ENCODE measurements at regions not wholly inside any gene's neighbourhood (a gene's known extent, or its start where the extent isn't known, plus 50 kb on each side); places are given as distances from the start of the nearest gene placed in this dataset.

- H4K8ac ChIP-seq (ENCODE audit: low read length) = no peak overlapping the region
- H3K4ac ChIP-seq (ENCODE audit: low read depth in 1 of 2, low read length in 2 of 2) = no peak overlapping the region
- no peak overlapping the region for H2BK120ac ChIP-seq (ENCODE audit: low read depth, low read length)
- no peak overlapping the region for H2BK5ac ChIP-seq (ENCODE audit: low read depth, low read length, poor library complexity, severe bottlenecking)
- no peak overlapping the region for H3K9ac ChIP-seq (ENCODE audit: low read length)
- H3K9me3 ChIP-seq (ENCODE audit: control insufficient read depth, low read length) = no peaks in the 10 kb centered on the region
- no peak overlapping the region for H2AK5ac ChIP-seq (ENCODE audit: low read length, severe bottlenecking)
- H3K14ac ChIP-seq (ENCODE audit: low read length in 2 of 2) = no peak overlapping the region
- H4K91ac ChIP-seq (ENCODE audit: low read length) = no peak overlapping the region
- H3K4me3 ChIP-seq (ENCODE audit: insufficient read depth in 1 of 2, low read depth in 1 of 2, low read length in 2 of 2) = no peak overlapping the region
- H3K4me2 ChIP-seq (ENCODE audit: low read length, poor library complexity, severe bottlenecking) = no peak overlapping the region
- no peaks in the 10 kb centered on the region for H3K36me3 ChIP-seq (ENCODE audit: control insufficient read depth in 1 of 2, insufficient read depth in 2 of 2, low read depth in 1 of 2, low read length in 2 of 2)
- H3K4me1 ChIP-seq (ENCODE audit: control insufficient read depth, insufficient read depth, low read depth, low read length) = no peaks in the 10 kb centered on the region
- H2AFZ ChIP-seq (ENCODE audit: low read depth, low read length) = no peak overlapping the region
- H2BK15ac ChIP-seq (ENCODE audit: low read depth, poor library complexity, severe bottlenecking) = no peak overlapping the region
- H3K27me3 ChIP-seq (ENCODE audit: control insufficient read depth in 1 of 2, insufficient read depth in 1 of 2, low read length in 2 of 2) = no peaks in the 10 kb centered on the region
- H3K79me1 ChIP-seq (replicated peaks; ENCODE audit: low read length, poor library complexity, severe bottlenecking) = no peaks in the 10 kb centered on the region
- no peak overlapping the region for H3K27ac ChIP-seq (ENCODE audit: low read length, poor library complexity, severe bottlenecking)
- no peak overlapping the region for H3K18ac ChIP-seq (ENCODE audit: low read depth in 1 of 2, low read length in 2 of 2)
- DNase-seq = no peak
- H3K23ac ChIP-seq (ENCODE audit: low read length in 2 of 2) = no peak overlapping the region
- H2BK12ac ChIP-seq (ENCODE audit: low read length in 2 of 2) = no peak overlapping the region
Measured at GRCh38 chr9:106085479-106085878, 391.1 kb downstream of the TMEM38B start.

DNA sequence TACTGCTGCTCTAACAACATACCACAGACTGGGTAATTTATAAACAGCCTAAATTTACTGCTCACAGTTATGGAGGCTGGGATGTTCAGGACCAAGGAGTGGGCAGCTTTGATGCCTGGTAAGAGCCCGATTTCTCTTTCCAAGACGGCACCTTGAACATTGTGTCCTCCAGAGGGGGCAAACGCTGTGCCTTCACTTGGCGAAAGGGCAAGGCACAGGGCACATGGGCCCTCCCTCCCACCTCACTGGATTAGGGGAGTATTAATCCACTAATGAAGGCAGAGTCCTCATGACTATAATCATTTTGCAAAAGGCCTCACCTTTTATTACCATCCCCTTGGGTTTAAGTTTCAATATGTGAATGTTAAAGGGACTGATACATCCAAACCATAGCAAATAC is 397.7 kb downstream of the TMEM38B start:
- no peak overlapping the region for H3K4me2 ChIP-seq (ENCODE audit: low read length, poor library complexity, severe bottlenecking)
- H2BK5ac ChIP-seq (ENCODE audit: low read depth, low read length, poor library complexity, severe bottlenecking) = no peak overlapping the region
- no peak overlapping the region for H2BK15ac ChIP-seq (ENCODE audit: low read depth, poor library complexity, severe bottlenecking)
- no peak overlapping the region for H3K18ac ChIP-seq (ENCODE audit: low read depth in 1 of 2, low read length in 2 of 2)
- no peak overlapping the region for H2AK5ac ChIP-seq (ENCODE audit: low read length, severe bottlenecking)
- H3K4me3 ChIP-seq (ENCODE audit: insufficient read depth in 1 of 2, low read depth in 1 of 2, low read length in 2 of 2) = no peak overlapping the region
- no peak overlapping the region for H3K14ac ChIP-seq (ENCODE audit: low read length in 2 of 2)
- H2AFZ ChIP-seq (ENCODE audit: low read depth, low read length) = no peak overlapping the region
- no peak overlapping the region for H3K4ac ChIP-seq (ENCODE audit: low read depth in 1 of 2, low read length in 2 of 2)
- WGBS = 77% methylated on average over 2 of the region's 4 CpGs
- H3K27me3 ChIP-seq (ENCODE audit: control insufficient read depth in 1 of 2, insufficient read depth in 1 of 2, low read length in 2 of 2) = no peaks in the 10 kb centered on the region
- H3K36me3 ChIP-seq (ENCODE audit: control insufficient read depth in 1 of 2, insufficient read depth in 2 of 2, low read depth in 1 of 2, low read length in 2 of 2) = no peaks in the 10 kb centered on the region
- H4K91ac ChIP-seq (ENCODE audit: low read length) = no peak overlapping the region
- peaks cover 26% of the 10 kb centered on the region for H3K9me3 ChIP-seq (ENCODE audit: control insufficient read depth, low read length)
- no peak overlapping the region for H3K27ac ChIP-seq (ENCODE audit: low read length, poor library complexity, severe bottlenecking)
- no peaks in the 10 kb centered on the region for H3K79me1 ChIP-seq (replicated peaks; ENCODE audit: low read length, poor library complexity, severe bottlenecking)
- no peak for DNase-seq
- no peak overlapping the region for H3K23ac ChIP-seq (ENCODE audit: low read length in 2 of 2)
- no peak overlapping the region for H2BK120ac ChIP-seq (ENCODE audit: low read depth, low read length)
- H4K8ac ChIP-seq (ENCODE audit: low read length) = no peak overlapping the region
- no peaks in the 10 kb centered on the region for H3K4me1 ChIP-seq (ENCODE audit: control insufficient read depth, insufficient read depth, low read depth, low read length)
- H3K9ac ChIP-seq (ENCODE audit: low read length) = no peak overlapping the region
- H2BK12ac ChIP-seq (ENCODE audit: low read length in 2 of 2) = no peak overlapping the region

GRCh38 chr9:106102821-106103220 is 408.5 kb downstream of the TMEM38B start:
- Histone ChIP-seq H3K14ac (ENCODE audit: low read length in 2 of 2) (no peak overlapping the region), H4K91ac (ENCODE audit: low read length) (no peak overlapping the region), H3K23ac (ENCODE audit: low read length in 2 of 2) (no peak overlapping the region), H2BK12ac (ENCODE audit: low read length in 2 of 2) (no peak overlapping the region), H2AFZ (ENCODE audit: low read depth, low read length) (no peak overlapping the region), H2BK120ac (ENCODE audit: low read depth, low read length) (no peak overlapping the region), H4K8ac (ENCODE audit: low read length) (no peak overlapping the region), H3K79me1 (replicated peaks; ENCODE audit: low read length, poor library complexity, severe bottlenecking) (no peaks in the 10 kb centered on the region), H3K4me2 (ENCODE audit: low read length, poor library complexity, severe bottlenecking) (no peak overlapping the region), H3K9ac (ENCODE audit: low read length) (no peak overlapping the region), H3K36me3 (ENCODE audit: control insufficient read depth in 1 of 2, insufficient read depth in 2 of 2, low read depth in 1 of 2, low read length in 2 of 2) (no peaks in the 10 kb centered on the region), H3K4ac (ENCODE audit: low read depth in 1 of 2, low read length in 2 of 2) (no peak overlapping the region), H3K4me3 (ENCODE audit: insufficient read depth in 1 of 2, low read depth in 1 of 2, low read length in 2 of 2) (no peak overlapping the region), H2AK5ac (ENCODE audit: low read length, severe bottlenecking) (no peak overlapping the region), H2BK5ac (ENCODE audit: low read depth, low read length, poor library complexity, severe bottlenecking) (no peak overlapping the region), H3K9me3 (ENCODE audit: control insufficient read depth, low read length) (peaks cover 4% of the 10 kb centered on the region), H3K4me1 (ENCODE audit: control insufficient read depth, insufficient read depth, low read depth, low read length) (no peaks in the 10 kb centered on the region), H3K18ac (ENCODE audit: low read depth in 1 of 2, low read length in 2 of 2) (no peak overlapping the region), H3K27me3 (ENCODE audit: control insufficient read depth in 1 of 2, insufficient read depth in 1 of 2, low read length in 2 of 2) (no peaks in the 10 kb centered on the region), H2BK15ac (ENCODE audit: low read depth, poor library complexity, severe bottlenecking) (no peak overlapping the region), H3K27ac (ENCODE audit: low read length, poor library complexity, severe bottlenecking) (no peak overlapping the region)
- 90% methylated on average over 2 of the region's 2 CpGs for WGBS
- DNase-seq = no peak

- no peaks in the 10 kb centered on the region for H3K4me1 ChIP-seq (ENCODE audit: control insufficient read depth, insufficient read depth, low read depth, low read length)
- H2BK5ac ChIP-seq (ENCODE audit: low read depth, low read length, poor library complexity, severe bottlenecking) = no peak overlapping the region
- no peak overlapping the region for H2BK12ac ChIP-seq (ENCODE audit: low read length in 2 of 2)
- H3K79me1 ChIP-seq (replicated peaks; ENCODE audit: low read length, poor library complexity, severe bottlenecking) = no peaks in the 10 kb centered on the region
- H2BK15ac ChIP-seq (ENCODE audit: low read depth, poor library complexity, severe bottlenecking) = no peak overlapping the region
- no peaks in the 10 kb centered on the region for H3K27me3 ChIP-seq (ENCODE audit: control insufficient read depth in 1 of 2, insufficient read depth in 1 of 2, low read length in 2 of 2)
- no peaks in the 10 kb centered on the region for H3K36me3 ChIP-seq (ENCODE audit: control insufficient read depth in 1 of 2, insufficient read depth in 2 of 2, low read depth in 1 of 2, low read length in 2 of 2)
- H3K27ac ChIP-seq (ENCODE audit: low read length, poor library complexity, severe bottlenecking) = no peak overlapping the region
- no peak overlapping the region for H2BK120ac ChIP-seq (ENCODE audit: low read depth, low read length)
- no peak overlapping the region for H2AFZ ChIP-seq (ENCODE audit: low read depth, low read length)
- H3K4me3 ChIP-seq (ENCODE audit: insufficient read depth in 1 of 2, low read depth in 1 of 2, low read length in 2 of 2) = no peak overlapping the region
- H3K23ac ChIP-seq (ENCODE audit: low read length in 2 of 2) = no peak overlapping the region
- no peak overlapping the region for H3K9ac ChIP-seq (ENCODE audit: low read length)
- peaks cover 5% of the 10 kb centered on the region for H3K9me3 ChIP-seq (ENCODE audit: control insufficient read depth, low read length)
- H3K18ac ChIP-seq (ENCODE audit: low read depth in 1 of 2, low read length in 2 of 2) = no peak overlapping the region
- no peak overlapping the region for H3K4ac ChIP-seq (ENCODE audit: low read depth in 1 of 2, low read length in 2 of 2)
- no peak overlapping the region for H4K8ac ChIP-seq (ENCODE audit: low read length)
- no peak overlapping the region for H4K91ac ChIP-seq (ENCODE audit: low read length)
- H3K14ac ChIP-seq (ENCODE audit: low read length in 2 of 2) = no peak overlapping the region
- DNase-seq = no peak
- no peak overlapping the region for H2AK5ac ChIP-seq (ENCODE audit: low read length, severe bottlenecking)
- no peak overlapping the region for H3K4me2 ChIP-seq (ENCODE audit: low read length, poor library complexity, severe bottlenecking)
Measured at GRCh38 chr9:106104887-106105286, 410.5 kb downstream of the TMEM38B start.

All from mesenchymal stem cell (in vitro differentiated cells and primary cell).